ENCODE measurements at regions not wholly inside any gene's neighbourhood (a gene's known extent, or its start where the extent isn't known, plus 50 kb on each side); places are given as distances from the start of the nearest gene placed in this dataset.

DNA sequence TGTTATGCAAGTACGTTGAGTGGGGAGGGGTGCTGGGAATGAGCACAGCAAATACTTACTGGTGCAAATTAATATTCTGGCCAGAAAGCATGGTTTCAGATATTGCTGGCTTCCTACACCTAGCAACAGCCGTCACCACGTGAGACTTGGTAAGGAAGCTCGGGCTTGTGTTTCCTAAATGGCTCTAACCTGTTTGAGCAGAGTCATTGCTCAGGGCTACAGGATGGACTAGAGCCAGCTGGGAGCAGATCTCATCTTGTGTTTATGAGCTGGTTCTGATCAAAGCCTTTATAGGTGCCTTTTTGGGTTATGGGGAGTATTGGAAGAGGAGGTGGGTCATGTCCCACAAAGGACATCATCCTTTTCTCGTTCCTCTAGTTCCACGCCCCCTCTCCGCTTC, 200.3 kb downstream of the BUB3 start:
- TF ChIP-seq GATA4 (IDR thresholded peaks at IDR 0.05; ENCODE audit: borderline replicate concordance, low read depth), result no peak
- TF ChIP-seq, protein P1, sequence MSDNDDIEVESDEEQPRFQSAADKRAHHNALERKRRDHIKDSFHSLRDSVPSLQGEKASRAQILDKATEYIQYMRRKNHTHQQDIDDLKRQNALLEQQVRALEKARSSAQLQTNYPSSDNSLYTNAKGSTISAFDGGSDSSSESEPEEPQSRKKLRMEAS (IDR thresholded peaks at IDR 0.05), result no peak
- no peak for TF ChIP-seq TBP (CRISPR knock-in tag; IDR thresholded peaks at IDR 0.05)
- no peak for TF ChIP-seq KDM1A (CRISPR knock-in tag; IDR thresholded peaks at IDR 0.05)

All from HepG2 (cell line).